Neuronal stem cell (in vitro differentiated cells): ENCODE measurements at regions not wholly inside any gene's neighbourhood (a gene's known extent, or its start where the extent isn't known, plus 50 kb on each side); places are given as distances from the start of the nearest gene placed in this dataset.
A peak's percentile ranks its signal among the peaks of the same experiment; 100 is the strongest.

Source experiments
- DNase-seq: peaks from one replicate; pipeline ENCODE4 v3.0.0-alpha.2; 2013; ENCODE audit warnings: low spot score
- H2AFZ ChIP-seq: one replicate; pipeline ENCODE4 v1.6.1; 2013; ENCODE audit warnings: mild to moderate bottlenecking, low read length, inconsistent platforms
- H2AK5ac ChIP-seq: 2 replicates; pipeline ENCODE4 v1.6.1; 2013; ENCODE audit warnings: low read depth, mild to moderate bottlenecking, inconsistent platforms, low read length, moderate library complexity, mixed read lengths
- H2BK120ac ChIP-seq: 2 replicates; pipeline ENCODE4 v1.6.1; 2013; ENCODE audit warnings: low read depth, mild to moderate bottlenecking, inconsistent platforms, low read length, moderate library complexity, mixed read lengths
- H2BK12ac ChIP-seq: one replicate; pipeline ENCODE4 v1.6.1; 2013; ENCODE audit warnings: low read length, inconsistent platforms
- H2BK15ac ChIP-seq: 2 replicates; pipeline ENCODE4 v1.6.1; 2013; ENCODE audit warnings: mild to moderate bottlenecking, low read length, inconsistent platforms, mixed read lengths
- H2BK5ac ChIP-seq: one replicate; pipeline ENCODE4 v1.6.1; 2013; ENCODE audit warnings: inconsistent platforms, mild to moderate bottlenecking, low read length, moderate library complexity
- H3K14ac ChIP-seq: one replicate; pipeline ENCODE4 v1.6.1; 2013; ENCODE audit warnings: low read length, inconsistent platforms
- H3K18ac ChIP-seq: 2 replicates; pipeline ENCODE4 v1.6.1; 2013; ENCODE audit warnings: low read length, inconsistent platforms
- H3K23ac ChIP-seq: 2 replicates; pipeline ENCODE4 v1.6.1; 2013; ENCODE audit warnings: low read depth, mild to moderate bottlenecking, mixed read lengths, low read length, inconsistent platforms; ENCODE audit not compliant: poor library complexity
- H3K27ac ChIP-seq: replicated peaks from 3 replicates; pipeline ENCODE4 v1.5.1; 2013; ENCODE audit warnings: low read length, inconsistent platforms
- H3K27me3 ChIP-seq, 3 experiments: 2 replicates each; pipeline ENCODE4 v1.6.1; 2013; ENCODE audit warnings: low read length in 3 of 3, mild to moderate bottlenecking in 2 of 3, inconsistent platforms in 1 of 3, low read depth in 1 of 3, mixed read lengths in 1 of 3, moderate library complexity in 1 of 3; ENCODE audit not compliant: control insufficient read depth in 3 of 3, insufficient read depth in 3 of 3
- H3K36me3 ChIP-seq, 2 donors: replicated peaks in 1 of 2; 2 replicates each; pipeline ENCODE4 v1.6.1; 2013; ENCODE audit warnings: low read length in 2 of 2; ENCODE audit not compliant: control insufficient read depth in 2 of 2, insufficient read depth in 2 of 2
- H3K4ac ChIP-seq: 2 replicates; pipeline ENCODE4 v1.6.1; 2013; ENCODE audit warnings: inconsistent platforms, mild to moderate bottlenecking, low read length, moderate library complexity
- H3K4me1 ChIP-seq, 2 donors: 1 replicate in 1 of 2; 2 replicates in 1 of 2; pipeline ENCODE4 v1.6.1; 2013; ENCODE audit warnings: low read length in 2 of 2, low read depth in 1 of 2; ENCODE audit not compliant: control insufficient read depth in 2 of 2, insufficient read depth in 1 of 2
- H3K4me2 ChIP-seq: one replicate; pipeline ENCODE4 v1.6.1; 2013; ENCODE audit warnings: mild to moderate bottlenecking, low read length, inconsistent platforms; ENCODE audit not compliant: insufficient read depth, poor library complexity, severe bottlenecking
- H3K4me3 ChIP-seq, 2 donors: 2 replicates each; pipeline ENCODE4 v1.5.1; 2013; ENCODE audit warnings: low read length in 2 of 2, mild to moderate bottlenecking in 2 of 2, inconsistent platforms in 1 of 2, moderate library complexity in 1 of 2
- H3K79me1 ChIP-seq: one replicate; pipeline ENCODE4 v1.6.1; 2013; ENCODE audit warnings: low read depth, mild to moderate bottlenecking, inconsistent platforms, low read length, moderate library complexity
- H3K9ac ChIP-seq: one replicate; pipeline ENCODE4 v1.6.1; 2013; ENCODE audit warnings: mild to moderate bottlenecking, low read depth, low read length, inconsistent platforms; ENCODE audit not compliant: poor library complexity
- H3K9me3 ChIP-seq, 2 donors: replicated peaks in 1 of 2; 2 replicates each; pipeline versions ENCODE3 to v1.6.1; 2013; ENCODE audit warnings: low read length in 2 of 2, mild to moderate bottlenecking in 2 of 2, inconsistent platforms in 1 of 2, low read depth in 1 of 2, mixed read lengths in 1 of 2, moderate library complexity in 1 of 2; ENCODE audit not compliant: control insufficient read depth in 2 of 2, insufficient read depth in 1 of 2
- H4K8ac ChIP-seq: one replicate; pipeline ENCODE4 v1.6.1; 2013; ENCODE audit warnings: low read depth, mild to moderate bottlenecking, inconsistent platforms, low read length, moderate library complexity
- H4K91ac ChIP-seq: one replicate; pipeline ENCODE4 v1.6.1; 2013; ENCODE audit warnings: low read length, low read depth, mild to moderate bottlenecking, inconsistent platforms; ENCODE audit not compliant: poor library complexity
- WGBS, 2 donors: extraction: QIAGEN DNeasy Blood & Tissue Kit; methylation state at CpG; one replicate each; pipeline ENCODE4 v1.1.7; 2013; ENCODE audit warnings: missing lambda C conversion rate in 2 of 2, mixed read lengths in 1 of 2; ENCODE audit not compliant: insufficient read length in 2 of 2, insufficient replicate concordance in 1 of 2; ENCODE audit errors: extremely low coverage in 2 of 2; 5-methylcytosine and 5-hydroxymethylcytosine counted together

DNA sequence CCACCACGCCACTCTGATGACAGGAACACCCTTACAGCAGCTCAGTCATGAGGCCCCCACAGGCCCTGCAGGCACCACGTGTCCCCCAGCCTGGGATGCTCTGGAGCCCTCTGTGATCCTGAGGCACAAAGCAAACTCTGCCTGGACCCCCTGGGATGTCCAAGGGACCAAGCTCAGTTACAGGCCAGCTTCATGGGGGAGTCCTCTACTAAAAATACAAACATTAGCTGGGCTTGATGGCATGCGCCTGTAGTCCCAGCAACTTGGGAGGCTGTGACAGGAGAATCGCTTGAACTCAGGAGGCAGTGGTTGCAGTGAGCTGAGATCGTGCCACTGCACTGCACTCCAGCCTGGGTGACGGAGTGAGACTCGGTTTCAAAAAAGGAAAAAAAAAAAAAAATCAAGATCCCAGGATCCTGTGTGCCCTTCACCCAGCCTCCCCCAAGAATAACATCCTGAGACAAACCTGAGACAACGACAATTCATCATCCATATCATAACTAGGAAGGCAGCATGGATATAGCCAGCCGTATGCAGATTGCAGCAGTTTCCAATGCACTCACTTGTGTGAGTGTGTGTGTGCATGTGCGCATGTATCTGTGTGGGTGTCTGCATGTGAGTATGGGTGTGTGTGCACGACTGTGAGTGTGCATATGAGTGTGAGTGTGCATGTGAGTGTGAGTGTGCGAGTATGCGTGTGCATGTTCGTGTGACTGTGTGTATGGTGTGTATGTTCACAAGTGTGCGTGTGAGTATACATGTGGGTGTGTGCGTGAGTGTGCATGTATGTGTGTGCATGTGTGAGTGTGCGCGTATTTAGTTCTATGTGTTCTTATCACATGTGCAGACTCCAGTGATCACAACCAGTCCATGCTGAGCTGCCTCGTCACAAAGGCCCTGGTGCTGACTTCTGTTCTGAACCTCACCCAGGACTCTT lies 52.1 kb downstream of the NCOR2 start:
- Histone ChIP-seq H3K18ac (peak overlapping the region; percentile 78), H3K9ac (no peak overlapping the region), H3K14ac (no peak overlapping the region), H2BK5ac (no peak overlapping the region), H3K4ac (peak overlapping the region; percentile 23), H3K4me2 (no peak overlapping the region), H2BK12ac (peak overlapping the region; percentile 47), H2BK15ac (peak overlapping the region; percentile 11), H4K8ac (no peak overlapping the region), H2BK120ac (no peak overlapping the region), H3K9me3 (peaks cover 0 to 3% of the 10 kb centered on the region in 2 donors), H2AK5ac (peak overlapping the region; percentile 88), H3K36me3 (no peaks in the 10 kb centered on the region), H3K27me3 (no peaks in the 10 kb centered on the region), H3K79me1 (peaks cover 33% of the 10 kb centered on the region), H3K4me1 (peaks cover 30 to 50% of the 10 kb centered on the region in 2 donors), H2AFZ (no peak overlapping the region), H3K4me3 (peak overlapping the region in 1 of 2 donors; percentile 65), H4K91ac (no peak overlapping the region), H3K23ac (peak overlapping the region; percentile 58), H3K27ac (no peak overlapping the region)
- WGBS, 2 donors, result no CpG with 5 or more reads among the region's 19 CpGs
- DNase-seq, result no peak

DNA sequence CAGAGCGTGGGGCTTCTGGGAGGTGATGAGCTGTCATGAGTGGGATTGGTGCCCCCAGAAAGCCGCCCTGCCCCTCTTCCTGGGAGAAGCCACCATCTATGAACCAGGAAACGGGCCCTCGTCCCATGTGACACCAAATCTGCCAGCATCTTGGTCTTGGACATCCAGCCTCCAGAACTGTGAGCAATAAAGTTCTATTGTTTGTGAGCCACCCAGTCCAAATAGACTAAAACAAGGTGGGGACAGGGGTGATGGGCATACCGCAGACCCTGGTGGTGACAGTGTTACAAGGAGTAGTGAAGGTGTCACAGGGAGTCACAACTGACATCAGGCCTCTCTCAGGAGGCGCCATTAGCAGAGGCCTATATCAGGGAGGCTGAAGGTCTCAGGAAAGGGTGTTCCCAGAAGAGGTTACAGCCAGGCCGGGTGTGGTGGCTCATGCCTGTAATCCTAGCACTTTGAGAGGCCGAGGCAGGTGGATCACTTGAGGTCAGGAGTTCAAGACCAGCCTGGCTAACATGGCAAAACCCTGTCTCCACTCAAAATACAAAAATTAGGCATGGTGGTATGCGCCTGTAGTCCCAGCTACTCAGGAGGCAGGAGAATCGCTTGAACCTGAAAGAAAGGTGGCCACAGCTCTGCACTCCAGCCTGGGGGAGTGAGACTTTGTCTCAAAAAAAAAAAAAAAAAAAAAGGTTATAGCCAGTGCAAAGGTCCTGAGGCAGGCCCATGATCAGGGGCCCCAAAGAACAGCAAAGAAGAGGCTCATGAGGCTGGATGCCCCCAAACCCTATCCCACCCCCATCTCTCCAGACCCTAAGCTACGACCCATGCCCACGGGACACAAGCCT lies 53.0 kb downstream of the NCOR2 start:
- Histone ChIP-seq H3K27me3 (no peaks in the 10 kb centered on the region), H3K9me3 (peaks cover 0 to 3% of the 10 kb centered on the region in 2 donors), H3K4me3 (no peak overlapping the region), H2BK12ac (peak overlapping the region; percentile 24), H3K79me1 (peaks cover 33% of the 10 kb centered on the region), H4K8ac (no peak overlapping the region), H2BK5ac (peak overlapping the region; percentile 2), H3K14ac (no peak overlapping the region), H2BK120ac (no peak overlapping the region), H3K9ac (no peak overlapping the region), H3K4ac (peak overlapping the region; percentile 23), H3K4me1 (peaks cover 35 to 53% of the 10 kb centered on the region in 2 donors), H3K36me3 (no peaks in the 10 kb centered on the region), H3K18ac (peak overlapping the region; percentile 78), H3K23ac (peak overlapping the region; percentile 58), H2AK5ac (peak overlapping the region; percentile 54), H2BK15ac (peak overlapping the region; percentile 14), H4K91ac (no peak overlapping the region), H3K27ac (no peak overlapping the region), H3K4me2 (no peak overlapping the region), H2AFZ (no peak overlapping the region)
- DNase-seq, result no peak
- WGBS, 2 donors, result no CpG with 5 or more reads among the region's 12 CpGs

DNA sequence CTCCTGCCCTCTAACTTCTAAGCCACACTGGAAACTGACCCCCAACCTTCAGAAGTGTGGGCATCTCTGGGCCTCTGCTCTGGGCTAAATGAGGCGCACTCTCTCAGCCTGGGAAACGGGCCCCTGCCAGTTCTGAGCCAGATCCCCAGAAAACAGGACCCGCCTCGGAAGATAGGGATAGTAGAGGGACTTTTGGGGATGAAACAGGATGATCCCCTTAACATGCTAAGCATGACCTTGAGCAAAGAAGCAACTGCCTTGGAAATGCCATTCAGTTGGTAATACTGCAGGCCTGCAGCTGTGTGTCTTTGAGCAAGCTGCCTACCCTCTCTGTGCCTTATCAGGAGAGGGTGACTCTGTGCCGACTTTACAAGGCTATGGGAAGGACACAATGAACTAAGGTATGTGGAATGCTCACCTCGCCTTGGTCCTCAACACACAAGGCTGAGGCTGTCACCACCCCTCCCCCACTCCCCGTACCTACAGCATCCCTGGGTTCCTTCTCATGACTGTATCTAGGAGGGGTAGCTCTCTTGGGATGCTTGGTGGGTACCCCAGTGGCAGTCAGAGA lies 54.0 kb downstream of the NCOR2 start:
- Histone ChIP-seq H2AFZ (no peak overlapping the region), H2BK120ac (no peak overlapping the region), H3K18ac (peak overlapping the region; percentile 85), H3K27me3 (no peaks in the 10 kb centered on the region), H3K4me2 (peak overlapping the region; percentile 44), H3K4ac (no peak overlapping the region), H3K4me3 (no peak overlapping the region), H4K91ac (no peak overlapping the region), H3K27ac (peak overlapping the region; percentile 47), H3K36me3 (no peaks in the 10 kb centered on the region), H3K9ac (no peak overlapping the region), H2BK5ac (peak overlapping the region; percentile 2), H2BK12ac (no peak overlapping the region), H3K14ac (no peak overlapping the region), H2AK5ac (peak overlapping the region; percentile 54), H2BK15ac (no peak overlapping the region), H3K79me1 (peaks cover 31% of the 10 kb centered on the region), H3K9me3 (peaks cover 0 to 3% of the 10 kb centered on the region in 2 donors), H4K8ac (no peak overlapping the region), H3K23ac (no peak overlapping the region), H3K4me1 (peaks cover 35 to 54% of the 10 kb centered on the region in 2 donors)
- DNase-seq, result no peak
- no CpG with 5 or more reads among the region's 7 CpGs for WGBS, 2 donors
